ENCODE measurements at regions not wholly inside any gene's neighbourhood (a gene's known extent, or its start where the extent isn't known, plus 50 kb on each side); places are given as distances from the start of the nearest gene placed in this dataset.

DNA sequence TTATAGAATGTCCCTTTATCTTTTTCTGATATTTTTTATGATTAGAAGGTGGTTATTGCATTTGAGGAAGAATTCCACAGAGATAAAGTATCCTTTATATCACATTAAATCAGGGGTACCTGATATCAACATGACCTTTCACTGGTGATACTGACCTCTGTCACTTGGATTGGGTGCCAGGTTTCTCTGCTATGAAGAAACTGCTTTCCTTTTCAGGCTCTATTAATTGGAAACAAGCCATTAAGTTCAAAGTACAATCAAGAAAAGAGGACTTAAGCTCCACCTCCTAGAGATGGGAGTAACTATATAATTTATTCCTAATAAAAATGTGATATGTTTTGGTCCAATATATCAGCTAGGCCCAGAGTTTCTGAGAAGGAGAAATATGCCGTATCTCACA is 514.6 kb upstream of the TYRP1 start:
- Histone ChIP-seq H3K9me3 (ENCODE audit: low read depth) (no peaks in the 10 kb centered on the region), H3K27me3 (no peaks in the 10 kb centered on the region), H3K36me3 (no peaks in the 10 kb centered on the region), H3K4me3 (no peak overlapping the region), H3K4me1 (ENCODE audit: low read depth) (no peaks in the 10 kb centered on the region), H3K27ac (no peak overlapping the region)
- DNase-seq (ENCODE audit: low read depth in 1 of 2, low spot score in 1 of 2), result no peak
- TF ChIP-seq, protein P1, sequence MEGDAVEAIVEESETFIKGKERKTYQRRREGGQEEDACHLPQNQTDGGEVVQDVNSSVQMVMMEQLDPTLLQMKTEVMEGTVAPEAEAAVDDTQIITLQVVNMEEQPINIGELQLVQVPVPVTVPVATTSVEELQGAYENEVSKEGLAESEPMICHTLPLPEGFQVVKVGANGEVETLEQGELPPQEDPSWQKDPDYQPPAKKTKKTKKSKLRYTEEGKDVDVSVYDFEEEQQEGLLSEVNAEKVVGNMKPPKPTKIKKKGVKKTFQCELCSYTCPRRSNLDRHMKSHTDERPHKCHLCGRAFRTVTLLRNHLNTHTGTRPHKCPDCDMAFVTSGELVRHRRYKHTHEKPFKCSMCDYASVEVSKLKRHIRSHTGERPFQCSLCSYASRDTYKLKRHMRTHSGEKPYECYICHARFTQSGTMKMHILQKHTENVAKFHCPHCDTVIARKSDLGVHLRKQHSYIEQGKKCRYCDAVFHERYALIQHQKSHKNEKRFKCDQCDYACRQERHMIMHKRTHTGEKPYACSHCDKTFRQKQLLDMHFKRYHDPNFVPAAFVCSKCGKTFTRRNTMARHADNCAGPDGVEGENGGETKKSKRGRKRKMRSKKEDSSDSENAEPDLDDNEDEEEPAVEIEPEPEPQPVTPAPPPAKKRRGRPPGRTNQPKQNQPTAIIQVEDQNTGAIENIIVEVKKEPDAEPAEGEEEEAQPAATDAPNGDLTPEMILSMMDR (IDR thresholded peaks at IDR 0.05; ENCODE audit: low read depth, low read length), result no peak

DNA sequence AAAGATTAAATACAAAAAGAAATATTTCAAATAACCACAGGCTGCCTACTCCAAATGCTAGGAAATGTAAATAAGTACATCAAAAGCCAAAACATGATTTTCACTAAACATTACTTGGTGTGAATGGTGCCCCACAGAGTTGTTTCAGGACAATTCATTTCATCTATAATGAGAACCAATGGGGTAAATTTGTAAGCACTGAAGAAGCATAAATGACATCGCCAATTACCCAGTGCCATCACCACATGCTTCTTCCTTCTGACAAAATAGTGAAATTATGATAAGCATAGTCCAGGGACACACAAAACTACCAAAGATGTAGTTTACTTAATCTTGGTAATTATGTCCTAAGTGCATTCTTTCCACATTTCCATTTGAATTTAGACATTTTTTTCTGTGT is 510.4 kb upstream of the TYRP1 start:
- Histone ChIP-seq H3K4me3 (no peak overlapping the region), H3K9me3 (ENCODE audit: low read depth) (no peaks in the 10 kb centered on the region), H3K4me1 (ENCODE audit: low read depth) (no peaks in the 10 kb centered on the region), H3K27me3 (no peaks in the 10 kb centered on the region), H3K27ac (no peak overlapping the region), H3K36me3 (no peaks in the 10 kb centered on the region)
- TF ChIP-seq, protein P1 (IDR thresholded peaks at IDR 0.05; ENCODE audit: low read depth, low read length), result no peak
- DNase-seq (ENCODE audit: low read depth in 1 of 2, low spot score in 1 of 2), result no peak

DNA sequence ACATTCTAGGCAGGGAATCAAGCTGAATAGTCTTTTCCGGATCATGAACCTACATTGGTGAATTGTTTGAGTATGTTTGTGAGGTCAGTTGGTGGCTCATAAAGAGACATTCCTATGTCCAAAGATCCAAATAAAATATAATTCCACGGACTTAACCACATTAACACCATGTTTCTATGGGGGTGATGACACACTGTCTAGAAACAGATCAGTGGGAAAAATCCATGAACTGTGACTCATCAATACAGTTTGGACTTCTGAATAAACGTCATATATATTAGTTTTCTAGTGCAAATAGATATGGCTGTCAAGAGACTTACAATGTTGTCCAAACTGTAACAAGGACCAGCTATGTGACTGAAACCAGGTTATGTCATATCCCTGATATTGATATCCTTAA is 509.9 kb upstream of the TYRP1 start:
- Histone ChIP-seq H3K9me3 (ENCODE audit: low read depth) (no peaks in the 10 kb centered on the region), H3K27me3 (no peaks in the 10 kb centered on the region), H3K36me3 (no peaks in the 10 kb centered on the region), H3K4me1 (ENCODE audit: low read depth) (no peaks in the 10 kb centered on the region), H3K27ac (no peak overlapping the region), H3K4me3 (no peak overlapping the region)
- TF ChIP-seq, protein P1 (IDR thresholded peaks at IDR 0.05; ENCODE audit: low read depth, low read length), result no peak
- DNase-seq (ENCODE audit: low read depth in 1 of 2, low spot score in 1 of 2), result no peak

DNA sequence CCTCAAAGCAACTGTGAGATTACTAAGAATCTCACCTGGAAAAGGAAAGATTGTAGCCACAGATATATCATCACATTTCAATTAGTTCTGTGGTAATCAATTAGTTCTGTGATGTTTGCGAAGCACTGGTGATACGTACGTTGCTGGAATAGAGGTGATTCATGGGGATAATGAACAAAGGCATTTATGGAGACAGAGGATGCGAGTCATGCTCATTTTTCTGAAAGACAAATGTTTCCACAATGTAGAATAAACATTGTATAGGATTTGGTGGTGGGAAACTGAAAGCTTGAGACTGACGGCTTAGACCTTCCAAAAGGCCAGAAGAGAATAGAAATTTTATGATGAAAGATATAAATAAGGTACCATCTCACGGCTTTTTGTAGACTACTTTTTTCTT is 507.3 kb upstream of the TYRP1 start:
- no peaks in the 10 kb centered on the region for H3K36me3 ChIP-seq
- no peak overlapping the region for H3K4me3 ChIP-seq
- no peaks in the 10 kb centered on the region for H3K27me3 ChIP-seq
- TF ChIP-seq, protein P1 (IDR thresholded peaks at IDR 0.05; ENCODE audit: low read depth, low read length), result no peak
- no peaks in the 10 kb centered on the region for H3K9me3 ChIP-seq (ENCODE audit: low read depth)
- no peaks in the 10 kb centered on the region for H3K4me1 ChIP-seq (ENCODE audit: low read depth)
- H3K27ac ChIP-seq, result no peak overlapping the region
- no peak for DNase-seq (ENCODE audit: low read depth in 1 of 2, low spot score in 1 of 2)

DNA sequence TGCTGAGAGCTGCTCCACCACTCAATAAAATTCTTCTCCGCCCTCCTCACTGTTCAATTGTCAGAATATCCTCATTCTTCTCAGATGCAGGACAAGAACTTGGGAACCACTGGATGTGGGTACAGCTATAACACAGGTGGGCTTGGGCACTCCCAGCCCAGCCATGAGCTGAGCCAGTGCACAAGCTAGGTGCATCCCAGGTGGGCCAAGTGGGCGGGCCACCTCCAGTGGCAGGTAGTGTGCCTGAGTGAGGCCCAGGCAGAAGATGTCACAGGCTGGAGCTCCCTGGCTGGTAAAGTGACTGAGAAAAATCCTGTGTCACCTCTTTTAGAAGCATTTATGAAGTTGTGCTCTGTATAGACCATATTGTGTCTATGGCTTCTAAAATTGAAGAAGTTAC is 501.6 kb upstream of the TYRP1 start:
- Histone ChIP-seq H3K27me3 (no peaks in the 10 kb centered on the region), H3K36me3 (no peaks in the 10 kb centered on the region), H3K9me3 (ENCODE audit: low read depth) (no peaks in the 10 kb centered on the region), H3K27ac (no peak overlapping the region), H3K4me3 (no peak overlapping the region), H3K4me1 (ENCODE audit: low read depth) (peaks cover 12% of the 10 kb centered on the region)
- TF ChIP-seq, protein P1 (IDR thresholded peaks at IDR 0.05; ENCODE audit: low read depth, low read length), result no peak
- no peak for DNase-seq (ENCODE audit: low read depth in 1 of 2, low spot score in 1 of 2)

DNA sequence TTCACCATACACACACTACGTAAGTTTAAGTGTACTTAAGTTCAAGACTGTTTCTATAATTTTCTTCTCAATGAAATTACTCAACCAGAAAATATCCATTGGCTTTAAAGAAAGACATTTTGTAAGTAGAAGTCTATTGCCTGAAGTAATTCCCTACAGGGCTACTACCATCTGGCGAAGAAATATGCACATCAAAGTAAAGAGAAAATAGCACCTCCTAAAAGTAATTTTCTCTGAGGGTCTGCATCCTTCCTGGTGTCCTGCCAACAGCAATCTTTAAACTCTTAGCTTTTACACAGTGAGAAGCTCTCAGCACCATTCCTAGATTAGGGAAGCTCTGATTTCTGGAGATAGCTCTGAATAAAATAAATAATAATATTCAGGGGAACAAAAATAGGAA is 498.5 kb upstream of the TYRP1 start:
- TF ChIP-seq, protein P1 (IDR thresholded peaks at IDR 0.05; ENCODE audit: low read depth, low read length), result no peak
- Histone ChIP-seq H3K36me3 (no peaks in the 10 kb centered on the region), H3K4me3 (no peak overlapping the region), H3K27ac (no peak overlapping the region), H3K27me3 (no peaks in the 10 kb centered on the region), H3K9me3 (ENCODE audit: low read depth) (no peaks in the 10 kb centered on the region), H3K4me1 (ENCODE audit: low read depth) (peaks cover 17% of the 10 kb centered on the region)
- DNase-seq (ENCODE audit: low read depth in 1 of 2, low spot score in 1 of 2), result no peak
